ENCODE measurements at regions not wholly inside any gene's neighbourhood (a gene's known extent, or its start where the extent isn't known, plus 50 kb on each side); places are given as distances from the start of the nearest gene placed in this dataset.

- H3K4me3 ChIP-seq (ENCODE audit: low read depth, low read length) = no peak overlapping the region
- DNase-seq (ENCODE audit: low read depth) = no peak
These were observed 67.5 kb upstream of the NPY2R start for GRCh38 chr4:155140889-155141288.

GRCh38 chr4:155143512-155143911, 64.9 kb upstream of the NPY2R start:
- H3K4me3 ChIP-seq (ENCODE audit: low read depth, low read length) = no peak overlapping the region
- TF ChIP-seq CTCF (IDR thresholded peaks at IDR 0.05; ENCODE audit: insufficient read depth, low read depth, low read length, missing control alignments) = no peak
- DNase-seq (ENCODE audit: low read depth) = no peak

More at GRCh38 chr4:155140889-155141288, 67.5 kb upstream of the NPY2R start:
- TF ChIP-seq CTCF (IDR thresholded peaks at IDR 0.05; ENCODE audit: insufficient read depth, low read depth, low read length, missing control alignments) = no peak
